Ectodermal cell (in vitro differentiated cells): ENCODE measurements at regions not wholly inside any gene's neighbourhood (a gene's known extent, or its start where the extent isn't known, plus 50 kb on each side); places are given as distances from the start of the nearest gene placed in this dataset.

Source experiments
- H3K27ac ChIP-seq: 2 replicates; pipeline ENCODE4 v1.7.0; 2013; ENCODE audit warnings: mild to moderate bottlenecking, low read depth, low read length; ENCODE audit not compliant: insufficient read depth, poor library complexity, severe bottlenecking
- H3K27me3 ChIP-seq: 2 replicates; pipeline ENCODE4 v1.7.0; 2013; ENCODE audit warnings: mild to moderate bottlenecking, low read length; ENCODE audit not compliant: insufficient read depth, control insufficient read depth, poor library complexity, severe bottlenecking
- H3K36me3 ChIP-seq: one replicate; pipeline ENCODE4 v1.7.0; 2013; ENCODE audit warnings: low read length; ENCODE audit not compliant: control insufficient read depth, insufficient read depth
- H3K4me1 ChIP-seq: one replicate; pipeline ENCODE4 v1.7.0; 2013; ENCODE audit warnings: low read length; ENCODE audit not compliant: control insufficient read depth, insufficient read depth
- H3K4me3 ChIP-seq: 2 replicates; pipeline ENCODE4 v1.7.0; 2013; ENCODE audit warnings: low read depth, low read length, control low read depth; ENCODE audit not compliant: insufficient read depth
- H3K9me3 ChIP-seq: 2 replicates; pipeline ENCODE4 v1.7.0; 2013; ENCODE audit warnings: mild to moderate bottlenecking, low read length, moderate library complexity; ENCODE audit not compliant: control insufficient read depth
- WGBS, 2 experiments: methylation state at CpG; one replicate each; pipeline ENCODE4 v1.1.7; 2013; ENCODE audit warnings: missing lambda C conversion rate in 2 of 2; 5-methylcytosine and 5-hydroxymethylcytosine counted together

DNA sequence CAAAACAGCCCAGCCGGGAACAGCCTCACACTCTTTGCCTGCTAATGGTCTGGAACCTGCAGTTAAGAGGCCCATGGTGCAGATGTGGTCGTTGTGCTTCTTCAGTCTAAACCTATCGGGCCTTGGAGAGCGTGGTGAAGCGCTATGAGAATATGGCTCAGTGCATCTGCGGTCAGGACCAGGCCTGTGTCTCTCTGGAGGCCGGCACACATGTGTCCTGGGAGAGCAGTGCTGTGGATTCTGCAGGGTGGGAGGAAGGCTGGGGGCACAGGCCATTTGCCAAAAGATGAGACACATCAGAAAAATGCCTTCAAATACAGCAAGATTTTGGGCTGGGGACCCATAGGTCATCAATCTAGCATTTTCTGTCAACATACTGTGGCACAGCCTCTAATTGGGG, 231.5 kb upstream of the GLI3 start:
- Histone ChIP-seq H3K4me3 (no peak overlapping the region), H3K27ac (no peak overlapping the region), H3K9me3 (no peaks in the 10 kb centered on the region), H3K27me3 (no peaks in the 10 kb centered on the region), H3K4me1 (no peaks in the 10 kb centered on the region), H3K36me3 (no peaks in the 10 kb centered on the region)
- 94 to 95% methylated on average over 7 of the region's 7 CpGs for WGBS, 2 experiments

DNA sequence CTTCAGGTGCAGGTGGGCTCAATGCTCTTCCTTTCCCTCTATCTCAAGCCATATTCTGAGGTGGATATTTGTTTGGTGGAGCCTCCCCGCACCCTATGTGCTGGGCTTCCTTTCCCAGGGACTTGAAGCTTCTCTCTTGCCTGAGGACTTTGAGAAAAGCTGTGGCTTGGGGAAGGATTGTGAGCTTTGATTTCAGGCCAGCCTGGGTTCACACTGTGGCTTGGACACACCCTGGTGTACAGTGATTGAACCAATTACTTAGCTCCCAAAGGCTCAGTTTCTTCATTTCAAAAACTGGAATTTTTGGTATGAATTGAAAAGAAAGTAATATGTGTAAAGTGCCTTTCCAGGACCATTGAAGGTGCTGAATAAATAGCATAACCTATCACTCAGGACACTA, 224.5 kb upstream of the GLI3 start:
- WGBS, 2 experiments: 100% methylated on average over 1 of the region's 1 CpG

DNA sequence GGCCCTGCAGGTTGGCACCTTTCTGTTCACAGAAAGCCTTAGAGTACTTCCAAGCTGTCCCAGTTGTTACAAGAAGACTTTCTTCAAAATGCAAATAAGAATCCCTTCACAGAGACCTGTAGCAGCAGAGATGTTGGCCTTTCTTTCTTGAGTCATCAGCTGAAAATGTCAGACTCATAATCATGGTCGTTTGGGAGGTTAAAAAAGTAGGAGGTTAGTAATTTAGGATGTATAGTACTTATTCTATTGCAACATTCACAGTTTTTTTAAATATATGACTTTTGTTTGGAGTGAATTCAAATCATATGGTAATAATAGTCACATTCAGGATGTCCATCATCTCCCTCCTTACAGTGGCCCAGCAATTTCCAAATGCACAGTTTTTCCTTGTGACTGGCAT, 223.9 kb upstream of the GLI3 start:
- Histone ChIP-seq H3K9me3 (no peaks in the 10 kb centered on the region), H3K36me3 (no peaks in the 10 kb centered on the region), H3K4me3 (no peak overlapping the region), H3K27ac (no peak overlapping the region), H3K27me3 (no peaks in the 10 kb centered on the region), H3K4me1 (no peaks in the 10 kb centered on the region)
- WGBS, 2 experiments: 83% methylated on average over 1 of the region's 1 CpG; no CpG with 5 or more reads in 1 of the 2 experiments

More for the DNA sequence above, 224.5 kb upstream of the GLI3 start:
- Histone ChIP-seq H3K4me3 (no peak overlapping the region), H3K27ac (no peak overlapping the region), H3K4me1 (no peaks in the 10 kb centered on the region), H3K27me3 (no peaks in the 10 kb centered on the region), H3K36me3 (no peaks in the 10 kb centered on the region), H3K9me3 (no peaks in the 10 kb centered on the region)

DNA sequence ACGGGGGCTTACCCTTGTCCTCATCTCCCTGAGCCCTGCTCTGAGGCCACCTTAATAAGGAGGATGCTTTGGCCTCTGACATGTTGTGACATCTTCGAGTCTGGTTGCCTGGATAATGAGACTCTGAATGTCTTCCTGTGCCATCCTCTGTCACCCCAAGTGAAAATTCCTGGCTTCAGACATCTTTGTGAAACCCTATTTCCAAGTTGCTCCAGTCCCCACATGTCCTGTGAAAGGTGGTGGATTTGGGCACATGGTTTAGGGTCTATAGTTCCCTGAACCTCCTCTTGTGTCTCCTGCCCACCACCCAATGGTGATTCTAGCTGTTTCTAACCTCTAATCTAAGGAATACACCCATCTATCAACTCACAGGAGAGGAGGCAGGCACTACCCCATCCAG, 223.1 kb upstream of the GLI3 start:
- Histone ChIP-seq H3K9me3 (no peaks in the 10 kb centered on the region), H3K36me3 (no peaks in the 10 kb centered on the region), H3K27me3 (no peaks in the 10 kb centered on the region), H3K27ac (no peak overlapping the region), H3K4me1 (no peaks in the 10 kb centered on the region), H3K4me3 (no peak overlapping the region)
- WGBS, 2 experiments: 91 to 93% methylated on average over 2 of the region's 2 CpGs

DNA sequence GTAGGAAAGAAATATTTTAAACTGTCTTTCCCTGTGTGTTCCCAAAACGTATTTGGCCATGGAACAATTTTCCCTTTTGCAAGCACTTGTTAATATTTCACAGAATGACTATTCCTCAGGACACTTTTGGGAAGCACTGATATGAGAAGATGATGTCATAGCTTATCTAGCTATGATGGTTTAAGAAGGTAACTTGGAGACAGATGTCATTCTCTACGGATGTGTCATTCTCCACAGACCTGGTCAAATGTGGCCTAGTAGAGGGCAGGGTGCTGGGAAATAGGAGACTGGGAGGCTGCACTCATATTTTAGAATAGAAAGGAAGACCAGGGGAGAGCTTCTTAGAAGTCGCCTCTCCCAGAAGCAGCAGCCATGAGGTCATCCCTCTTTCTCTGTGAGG, 220.7 kb upstream of the GLI3 start:
- Histone ChIP-seq H3K27me3 (no peaks in the 10 kb centered on the region), H3K27ac (no peak overlapping the region), H3K9me3 (no peaks in the 10 kb centered on the region), H3K36me3 (no peaks in the 10 kb centered on the region), H3K4me3 (no peak overlapping the region), H3K4me1 (no peaks in the 10 kb centered on the region)
- 91 to 96% methylated on average over 3 of the region's 3 CpGs for WGBS, 2 experiments

DNA sequence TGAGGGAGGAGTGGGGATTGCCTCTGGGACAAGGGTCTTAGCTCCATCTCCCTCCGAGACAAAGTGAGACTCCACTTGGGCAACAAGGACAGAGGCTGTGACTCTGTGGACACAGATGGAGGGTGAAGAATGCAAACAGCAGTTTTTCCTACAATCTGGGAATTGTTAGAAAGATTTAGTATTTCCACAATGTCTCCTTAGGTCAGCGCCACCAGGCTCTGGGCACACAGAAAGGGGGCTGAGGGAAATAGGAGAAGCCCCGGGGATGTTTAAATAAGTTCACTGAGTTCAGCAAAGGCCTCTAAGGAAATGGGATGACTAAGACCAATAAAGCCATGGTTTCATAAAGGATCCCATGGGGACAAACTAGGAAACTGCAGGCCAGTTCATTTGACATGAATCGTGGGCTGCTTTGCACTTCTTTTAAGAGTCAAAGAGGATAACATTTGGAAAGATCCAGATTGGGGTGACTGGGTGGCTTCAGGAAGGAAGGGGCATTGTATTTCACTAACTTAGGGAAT, 219.8 kb upstream of the GLI3 start:
- Histone ChIP-seq H3K27ac (no peak overlapping the region), H3K36me3 (no peaks in the 10 kb centered on the region), H3K27me3 (no peaks in the 10 kb centered on the region), H3K9me3 (no peaks in the 10 kb centered on the region), H3K4me1 (no peaks in the 10 kb centered on the region), H3K4me3 (no peak overlapping the region)
- 91 to 94% methylated on average over 4 of the region's 4 CpGs for WGBS, 2 experiments

DNA sequence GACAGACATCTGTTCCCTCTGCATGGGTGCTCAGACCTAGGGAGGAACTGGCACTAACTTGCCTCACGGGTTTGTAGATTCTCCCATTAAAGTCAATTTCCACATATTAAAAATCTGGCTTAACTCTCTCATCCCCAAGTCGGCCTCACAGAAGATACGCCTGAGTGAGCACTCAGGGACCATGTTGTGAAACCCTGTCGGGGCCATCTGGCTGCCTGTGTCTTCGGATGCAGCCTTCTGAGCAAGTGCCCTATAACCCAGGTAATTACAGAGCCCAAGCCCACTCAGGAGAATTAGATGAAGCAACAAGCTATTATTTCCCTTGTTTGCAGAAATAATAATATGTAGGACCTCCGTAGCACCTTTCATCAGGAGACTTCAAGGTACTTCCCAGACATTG, 219.3 kb upstream of the GLI3 start:
- WGBS, 2 experiments: 83 to 84% methylated on average over 6 of the region's 6 CpGs
- no peaks in the 10 kb centered on the region for H3K36me3 ChIP-seq
- H3K9me3 ChIP-seq: no peaks in the 10 kb centered on the region
- no peaks in the 10 kb centered on the region for H3K27me3 ChIP-seq
- no peaks in the 10 kb centered on the region for H3K4me1 ChIP-seq
- H3K27ac ChIP-seq: no peak overlapping the region
- no peak overlapping the region for H3K4me3 ChIP-seq

DNA sequence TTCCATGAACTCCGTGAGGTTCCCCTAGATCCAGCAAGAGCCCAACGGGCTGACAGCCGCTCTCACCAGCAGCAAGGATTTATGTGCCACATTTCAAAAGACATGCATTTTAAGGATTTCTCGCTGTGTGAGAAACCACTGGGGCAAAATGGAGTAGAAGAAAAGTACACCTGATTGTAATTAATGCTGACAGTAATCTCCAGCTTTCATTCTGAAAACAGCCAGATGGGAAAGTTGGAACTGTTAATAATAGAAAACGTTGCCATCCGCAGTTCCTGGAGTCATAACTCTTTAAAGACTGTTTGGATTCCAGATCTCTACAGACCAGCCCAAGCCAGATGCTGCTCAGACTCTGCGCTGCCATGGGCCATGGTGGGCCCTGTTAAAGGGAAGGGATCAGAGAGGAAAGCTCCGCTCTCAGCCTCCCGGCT, 216.9 kb upstream of the GLI3 start:
- Histone ChIP-seq H3K4me1 (no peaks in the 10 kb centered on the region), H3K27me3 (no peaks in the 10 kb centered on the region), H3K9me3 (no peaks in the 10 kb centered on the region), H3K4me3 (no peak overlapping the region), H3K36me3 (no peaks in the 10 kb centered on the region), H3K27ac (no peak overlapping the region)
- WGBS, 2 experiments: 93 to 95% methylated on average over 9 of the region's 9 CpGs

DNA sequence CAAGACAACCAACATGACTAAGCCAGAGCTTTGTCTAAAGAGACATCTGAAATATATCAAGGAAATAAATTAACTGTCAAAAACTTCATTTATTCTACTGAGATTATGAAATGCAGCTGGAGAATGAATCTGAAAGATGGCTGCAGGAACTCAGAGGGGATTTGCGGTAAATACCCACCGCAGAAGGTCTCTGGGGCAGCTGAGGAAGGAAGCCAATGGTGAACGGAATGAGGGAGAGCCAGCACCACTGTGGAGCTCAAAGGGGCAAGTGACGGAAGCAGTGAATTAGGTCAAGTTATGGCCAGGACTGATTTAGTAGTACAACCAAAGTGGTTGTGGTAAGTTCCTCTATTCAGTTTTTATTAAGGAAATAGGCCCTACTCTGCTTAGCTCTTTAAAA, 215.3 kb upstream of the GLI3 start:
- H3K9me3 ChIP-seq: no peaks in the 10 kb centered on the region
- H3K27me3 ChIP-seq: no peaks in the 10 kb centered on the region
- H3K4me1 ChIP-seq: no peaks in the 10 kb centered on the region
- 95% methylated on average over 4 of the region's 4 CpGs for WGBS, 2 experiments
- no peaks in the 10 kb centered on the region for H3K36me3 ChIP-seq
- no peak overlapping the region for H3K4me3 ChIP-seq
- no peak overlapping the region for H3K27ac ChIP-seq

DNA sequence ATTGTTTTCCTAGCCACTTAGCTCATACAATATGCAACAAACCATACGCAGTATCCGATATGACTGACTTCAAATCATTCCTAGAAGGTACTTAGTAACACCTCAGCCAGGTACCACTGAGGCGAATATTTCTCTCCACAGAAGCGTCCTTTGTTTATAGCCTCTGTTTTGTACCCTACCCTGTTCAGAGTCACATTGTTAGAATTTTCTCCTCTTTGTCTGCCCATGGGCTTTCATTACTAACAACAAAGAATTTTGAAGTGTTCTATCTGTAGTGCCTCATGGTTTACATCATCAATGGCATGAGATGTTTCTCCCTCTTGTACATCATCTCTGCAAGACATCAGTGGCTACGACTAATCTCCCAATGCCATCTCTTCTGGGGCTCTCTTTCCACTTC, 212.4 kb upstream of the GLI3 start:
- Histone ChIP-seq H3K4me1 (no peaks in the 10 kb centered on the region), H3K27me3 (no peaks in the 10 kb centered on the region), H3K27ac (no peak overlapping the region), H3K4me3 (no peak overlapping the region), H3K36me3 (no peaks in the 10 kb centered on the region), H3K9me3 (no peaks in the 10 kb centered on the region)
- 93 to 95% methylated on average over 5 of the region's 5 CpGs for WGBS, 2 experiments

DNA sequence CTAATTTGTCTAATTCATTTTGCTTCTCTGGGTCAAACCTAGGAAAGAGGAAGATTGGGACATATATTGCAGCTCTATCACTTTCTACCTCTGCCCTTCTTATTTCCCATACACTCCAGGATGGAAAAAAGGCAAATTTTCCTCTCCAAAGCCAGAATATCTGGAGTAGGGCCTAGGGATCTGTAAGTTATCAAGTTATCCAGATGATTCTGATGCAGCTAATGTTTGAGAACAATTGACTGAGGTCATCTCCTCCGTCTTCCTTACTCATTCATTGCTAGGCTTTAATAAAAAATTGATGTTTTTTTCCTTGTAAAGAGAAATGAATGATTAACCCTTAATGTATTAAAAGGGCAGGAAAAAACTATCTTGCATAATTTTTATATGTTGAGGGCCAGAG, 211.9 kb upstream of the GLI3 start:
- no peak overlapping the region for H3K27ac ChIP-seq

More for the DNA sequence above, 211.9 kb upstream of the GLI3 start:
- Histone ChIP-seq H3K4me3 (no peak overlapping the region), H3K36me3 (no peaks in the 10 kb centered on the region), H3K4me1 (no peaks in the 10 kb centered on the region), H3K27me3 (no peaks in the 10 kb centered on the region), H3K9me3 (no peaks in the 10 kb centered on the region)
- 92 to 100% methylated on average over 1 of the region's 1 CpG for WGBS, 2 experiments
